Liver (tissue), 8 donors: ENCODE measurements at regions not wholly inside any gene's neighbourhood (a gene's known extent, or its start where the extent isn't known, plus 50 kb on each side); places are given as distances from the start of the nearest gene placed in this dataset.

Experiments
- DNase-seq: peaks from one replicate; pipeline ENCODE4 v3.0.0-alpha.2; 2017; ENCODE audit warnings: low spot score
- H3K27ac ChIP-seq, 2 donors: one replicate each; pipeline ENCODE4 v1.7.0; 2013; ENCODE audit warnings: inconsistent platforms in 2 of 2, low read length in 2 of 2, control low read depth in 1 of 2, low read depth in 1 of 2, mild to moderate bottlenecking in 1 of 2
- H3K27me3 ChIP-seq, 4 donors: one replicate each; pipeline versions ENCODE4 v1.6.1 to v1.7.0; 2013; ENCODE audit warnings: low read length in 3 of 4, inconsistent platforms in 1 of 4, mild to moderate bottlenecking in 1 of 4, moderate library complexity in 1 of 4; ENCODE audit not compliant: control insufficient read depth in 4 of 4, insufficient read depth in 4 of 4
- H3K36me3 ChIP-seq, 4 donors: one replicate each; pipeline versions ENCODE4 v1.6.1 to v1.7.0; 2013; ENCODE audit warnings: low read length in 3 of 4, mild to moderate bottlenecking in 3 of 4, low read depth in 1 of 4, moderate library complexity in 1 of 4; ENCODE audit not compliant: control insufficient read depth in 4 of 4, insufficient read depth in 3 of 4
- H3K4me1 ChIP-seq, 4 donors: one replicate each; pipeline versions ENCODE4 v1.6.1 to v1.7.0; 2013; ENCODE audit warnings: low read length in 3 of 4, mild to moderate bottlenecking in 3 of 4, moderate library complexity in 1 of 4; ENCODE audit not compliant: control insufficient read depth in 4 of 4, insufficient read depth in 4 of 4
- H3K4me3 ChIP-seq, 3 donors: one replicate each; pipeline versions ENCODE4 v1.6.1 to v1.7.0; 2013; ENCODE audit warnings: low read length in 3 of 3, control low read depth in 1 of 3, low read depth in 1 of 3, mild to moderate bottlenecking in 1 of 3
- H3K9ac ChIP-seq, 2 donors: one replicate each; pipeline ENCODE4 v1.7.0; 2013; ENCODE audit warnings: low read length in 2 of 2, mild to moderate bottlenecking in 2 of 2, moderate library complexity in 2 of 2, control low read depth in 1 of 2, low read depth in 1 of 2
- H3K9me3 ChIP-seq, 4 donors: one replicate each; pipeline versions ENCODE4 v1.6.1 to v1.7.0; 2013; ENCODE audit warnings: low read length in 3 of 4; ENCODE audit not compliant: control insufficient read depth in 4 of 4
- EGR1 ChIP-seq, 2 donors: IDR thresholded peaks; 2 replicates each; pipeline ENCODE4 v1.6.1; 2016 to 2018; ENCODE audit warnings: antibody characterized with exemption in 2 of 2, low read depth in 2 of 2
- FOXA1 ChIP-seq: IDR thresholded peaks from 2 replicates; pipeline ENCODE4 v1.6.1; 2016; ENCODE audit warnings: antibody characterized with exemption
- FOXA2 ChIP-seq: IDR thresholded peaks from 2 replicates; pipeline ENCODE4 v1.6.1; 2016; ENCODE audit warnings: antibody characterized with exemption
- GABPA ChIP-seq, 2 donors: IDR thresholded peaks in 1 of 2; conservative IDR thresholded peaks in 1 of 2; 2 replicates each; pipeline ENCODE4 v1.6.1; 2016; ENCODE audit warnings: antibody characterized with exemption in 2 of 2, mild to moderate bottlenecking in 1 of 2, moderate library complexity in 1 of 2
- HNF4A ChIP-seq, 2 donors: conservative IDR thresholded peaks; 2 replicates each; pipeline ENCODE4 v1.6.1; 2016; ENCODE audit warnings: antibody characterized with exemption in 2 of 2, mild to moderate bottlenecking in 2 of 2
- HNF4G ChIP-seq: IDR thresholded peaks from 2 replicates; pipeline ENCODE4 v1.6.1; 2016; ENCODE audit warnings: antibody characterized with exemption
- JUND ChIP-seq, 2 donors: IDR thresholded peaks; 2 replicates each; pipeline ENCODE4 v1.6.1; 2016; ENCODE audit warnings: antibody characterized with exemption in 2 of 2
- NR2F2 ChIP-seq: IDR thresholded peaks from 2 replicates; pipeline ENCODE4 v1.6.1; 2016; ENCODE audit warnings: antibody characterized with exemption
- RAD21 ChIP-seq, 2 donors: IDR thresholded peaks; 2 replicates each; pipeline ENCODE4 v1.6.1; 2016; ENCODE audit warnings: antibody characterized with exemption in 2 of 2, mild to moderate bottlenecking in 2 of 2
- RXRA ChIP-seq, 2 donors: IDR thresholded peaks; 2 replicates each; pipeline ENCODE4 v1.6.1; 2017 to 2018; ENCODE audit warnings: antibody characterized with exemption in 2 of 2, mild to moderate bottlenecking in 1 of 2
- SP1 ChIP-seq: IDR thresholded peaks from 2 replicates; pipeline ENCODE4 v1.6.1; 2018; ENCODE audit warnings: antibody characterized with exemption, mild to moderate bottlenecking
- TAF1 ChIP-seq: conservative IDR thresholded peaks from 2 replicates; pipeline ENCODE4 v1.6.1; 2016; ENCODE audit warnings: antibody characterized with exemption, mild to moderate bottlenecking
- YY1 ChIP-seq: IDR thresholded peaks from 2 replicates; pipeline ENCODE4 v1.6.1; 2016; ENCODE audit warnings: antibody characterized with exemption, mild to moderate bottlenecking
- WGBS: extraction: QIAGEN DNeasy Blood & Tissue Kit; methylation state at CpG from one replicate; pipeline ENCODE4 v1.1.7; 2013; 5-methylcytosine and 5-hydroxymethylcytosine counted together
- TF ChIP-seq, protein P1 (sequence below): IDR thresholded peaks from 2 replicates; pipeline ENCODE4 v1.6.1; 2016; ENCODE audit warnings: antibody characterized with exemption, mild to moderate bottlenecking
- TF ChIP-seq, protein P2 (sequence below): IDR thresholded peaks from 2 replicates; pipeline ENCODE4 v1.6.1; 2016; ENCODE audit warnings: antibody characterized with exemption
- TF ChIP-seq, protein P3 (sequence below): fragments of 150-350 bp; IDR thresholded peaks from 2 replicates; pipeline ENCODE4 v1.5.1; 2017; ENCODE audit warnings: improper control_type of control experiment, low read depth, low read length; ENCODE audit not compliant: missing input control
- TF ChIP-seq, protein P4 (sequence below): IDR thresholded peaks from 2 replicates; pipeline ENCODE4 v1.6.1; 2016; ENCODE audit warnings: antibody characterized with exemption
- TF ChIP-seq, protein P5 (sequence below): IDR thresholded peaks from 2 replicates; pipeline ENCODE4 v1.6.1; 2016; ENCODE audit warnings: antibody characterized with exemption
- donor health status: healthy.
- donor health status: healthy.
- donor health status: healthy.
- donor health status: healthy.
- donor health status: healthy.

DNA sequence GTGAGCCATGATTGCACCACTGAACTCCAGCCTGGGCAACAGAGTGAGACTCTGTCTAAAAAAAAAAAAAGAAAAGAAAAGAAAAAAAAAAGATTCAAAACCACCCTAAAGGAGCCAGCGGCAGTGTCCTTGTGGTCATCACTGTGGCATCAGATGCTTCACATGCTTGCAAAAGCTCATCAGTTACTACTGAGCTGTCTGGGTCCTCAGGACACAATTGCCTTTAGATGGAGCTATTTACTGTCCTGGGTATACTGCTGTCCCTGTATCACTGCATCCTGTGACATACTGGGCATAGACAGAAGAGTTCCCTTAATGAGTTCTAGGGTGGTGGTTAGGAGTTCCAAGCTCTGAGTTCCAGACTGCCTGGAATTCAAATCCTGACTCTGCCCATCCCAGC lies 85.8 kb downstream of the LINGO1 start:
- TF ChIP-seq, protein P1, sequence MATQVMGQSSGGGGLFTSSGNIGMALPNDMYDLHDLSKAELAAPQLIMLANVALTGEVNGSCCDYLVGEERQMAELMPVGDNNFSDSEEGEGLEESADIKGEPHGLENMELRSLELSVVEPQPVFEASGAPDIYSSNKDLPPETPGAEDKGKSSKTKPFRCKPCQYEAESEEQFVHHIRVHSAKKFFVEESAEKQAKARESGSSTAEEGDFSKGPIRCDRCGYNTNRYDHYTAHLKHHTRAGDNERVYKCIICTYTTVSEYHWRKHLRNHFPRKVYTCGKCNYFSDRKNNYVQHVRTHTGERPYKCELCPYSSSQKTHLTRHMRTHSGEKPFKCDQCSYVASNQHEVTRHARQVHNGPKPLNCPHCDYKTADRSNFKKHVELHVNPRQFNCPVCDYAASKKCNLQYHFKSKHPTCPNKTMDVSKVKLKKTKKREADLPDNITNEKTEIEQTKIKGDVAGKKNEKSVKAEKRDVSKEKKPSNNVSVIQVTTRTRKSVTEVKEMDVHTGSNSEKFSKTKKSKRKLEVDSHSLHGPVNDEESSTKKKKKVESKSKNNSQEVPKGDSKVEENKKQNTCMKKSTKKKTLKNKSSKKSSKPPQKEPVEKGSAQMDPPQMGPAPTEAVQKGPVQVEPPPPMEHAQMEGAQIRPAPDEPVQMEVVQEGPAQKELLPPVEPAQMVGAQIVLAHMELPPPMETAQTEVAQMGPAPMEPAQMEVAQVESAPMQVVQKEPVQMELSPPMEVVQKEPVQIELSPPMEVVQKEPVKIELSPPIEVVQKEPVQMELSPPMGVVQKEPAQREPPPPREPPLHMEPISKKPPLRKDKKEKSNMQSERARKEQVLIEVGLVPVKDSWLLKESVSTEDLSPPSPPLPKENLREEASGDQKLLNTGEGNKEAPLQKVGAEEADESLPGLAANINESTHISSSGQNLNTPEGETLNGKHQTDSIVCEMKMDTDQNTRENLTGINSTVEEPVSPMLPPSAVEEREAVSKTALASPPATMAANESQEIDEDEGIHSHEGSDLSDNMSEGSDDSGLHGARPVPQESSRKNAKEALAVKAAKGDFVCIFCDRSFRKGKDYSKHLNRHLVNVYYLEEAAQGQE, result no peak
- TF ChIP-seq NR2F2 (no peak), RXRA (IDR thresholded peaks at IDR 0.05) (no peak), GABPA (IDR thresholded peaks at IDR 0.05 in 1 of 2, conservative IDR thresholded peaks at IDR 0.05 in 1 of 2) (no peak), HNF4A (conservative IDR thresholded peaks at IDR 0.05) (no peak), FOXA2 (no peak), FOXA1 (no peak), SP1 (no peak), YY1 (no peak), HNF4G (no peak)
- TF ChIP-seq, protein P2, sequence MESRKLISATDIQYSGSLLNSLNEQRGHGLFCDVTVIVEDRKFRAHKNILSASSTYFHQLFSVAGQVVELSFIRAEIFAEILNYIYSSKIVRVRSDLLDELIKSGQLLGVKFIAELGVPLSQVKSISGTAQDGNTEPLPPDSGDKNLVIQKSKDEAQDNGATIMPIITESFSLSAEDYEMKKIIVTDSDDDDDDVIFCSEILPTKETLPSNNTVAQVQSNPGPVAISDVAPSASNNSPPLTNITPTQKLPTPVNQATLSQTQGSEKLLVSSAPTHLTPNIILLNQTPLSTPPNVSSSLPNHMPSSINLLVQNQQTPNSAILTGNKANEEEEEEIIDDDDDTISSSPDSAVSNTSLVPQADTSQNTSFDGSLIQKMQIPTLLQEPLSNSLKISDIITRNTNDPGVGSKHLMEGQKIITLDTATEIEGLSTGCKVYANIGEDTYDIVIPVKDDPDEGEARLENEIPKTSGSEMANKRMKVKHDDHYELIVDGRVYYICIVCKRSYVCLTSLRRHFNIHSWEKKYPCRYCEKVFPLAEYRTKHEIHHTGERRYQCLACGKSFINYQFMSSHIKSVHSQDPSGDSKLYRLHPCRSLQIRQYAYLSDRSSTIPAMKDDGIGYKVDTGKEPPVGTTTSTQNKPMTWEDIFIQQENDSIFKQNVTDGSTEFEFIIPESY, result no peak
- TF ChIP-seq, protein P3, sequence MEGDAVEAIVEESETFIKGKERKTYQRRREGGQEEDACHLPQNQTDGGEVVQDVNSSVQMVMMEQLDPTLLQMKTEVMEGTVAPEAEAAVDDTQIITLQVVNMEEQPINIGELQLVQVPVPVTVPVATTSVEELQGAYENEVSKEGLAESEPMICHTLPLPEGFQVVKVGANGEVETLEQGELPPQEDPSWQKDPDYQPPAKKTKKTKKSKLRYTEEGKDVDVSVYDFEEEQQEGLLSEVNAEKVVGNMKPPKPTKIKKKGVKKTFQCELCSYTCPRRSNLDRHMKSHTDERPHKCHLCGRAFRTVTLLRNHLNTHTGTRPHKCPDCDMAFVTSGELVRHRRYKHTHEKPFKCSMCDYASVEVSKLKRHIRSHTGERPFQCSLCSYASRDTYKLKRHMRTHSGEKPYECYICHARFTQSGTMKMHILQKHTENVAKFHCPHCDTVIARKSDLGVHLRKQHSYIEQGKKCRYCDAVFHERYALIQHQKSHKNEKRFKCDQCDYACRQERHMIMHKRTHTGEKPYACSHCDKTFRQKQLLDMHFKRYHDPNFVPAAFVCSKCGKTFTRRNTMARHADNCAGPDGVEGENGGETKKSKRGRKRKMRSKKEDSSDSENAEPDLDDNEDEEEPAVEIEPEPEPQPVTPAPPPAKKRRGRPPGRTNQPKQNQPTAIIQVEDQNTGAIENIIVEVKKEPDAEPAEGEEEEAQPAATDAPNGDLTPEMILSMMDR, result no peak
- Histone ChIP-seq H3K27me3 (no peaks in the 10 kb centered on the region), H3K36me3 (no peaks in the 10 kb centered on the region), H3K27ac (no peak overlapping the region), H3K4me1 (peaks cover 0 to 11% (median 5%) of the 10 kb centered on the region in 4 donors), H3K4me3 (no peak overlapping the region), H3K9ac (no peak overlapping the region), H3K9me3 (no peaks in the 10 kb centered on the region)
- no peak for DNase-seq
- WGBS, result 90% methylated on average over 1 of the region's 1 CpG

DNA sequence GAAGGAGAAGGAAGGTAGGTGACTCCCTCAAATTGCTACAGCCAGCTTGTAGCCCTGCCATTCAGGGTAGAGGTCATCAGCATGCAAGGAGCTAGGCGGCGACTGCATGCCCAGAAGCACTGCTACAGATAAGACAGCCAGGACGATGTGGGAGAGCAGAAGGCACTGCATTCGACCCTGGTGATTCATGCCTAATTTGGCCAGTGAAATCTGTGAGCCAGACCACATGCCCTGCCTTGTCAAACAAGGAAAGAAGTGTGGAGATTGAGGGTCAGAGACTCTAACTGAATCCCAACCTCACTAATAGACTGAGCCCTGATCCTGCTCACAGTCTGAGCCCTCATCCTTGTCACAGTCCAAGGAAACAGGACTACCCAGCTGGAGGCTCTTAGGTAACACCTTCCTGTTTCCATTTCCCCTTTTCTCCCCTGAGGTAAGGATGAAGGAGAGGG lies 86.6 kb downstream of the LINGO1 start:
- H3K9me3 ChIP-seq, result no peaks in the 10 kb centered on the region
- H3K4me3 ChIP-seq, result no peak overlapping the region
- peaks cover 0 to 11% (median 5%) of the 10 kb centered on the region in 4 donors for H3K4me1 ChIP-seq
- no peak overlapping the region for H3K9ac ChIP-seq
- no peaks in the 10 kb centered on the region for H3K36me3 ChIP-seq
- 21% methylated on average over 4 of the region's 4 CpGs for WGBS
- no peak for DNase-seq
- no peaks in the 10 kb centered on the region for H3K27me3 ChIP-seq
- no peak for TF ChIP-seq RAD21 (IDR thresholded peaks at IDR 0.05)
- no peak for TF ChIP-seq GABPA (IDR thresholded peaks at IDR 0.05 in 1 of 2, conservative IDR thresholded peaks at IDR 0.05 in 1 of 2)
- TF ChIP-seq, protein P2, result no peak
- TF ChIP-seq JUND (IDR thresholded peaks at IDR 0.05), result no peak
- no peak for TF ChIP-seq TAF1
- TF ChIP-seq, protein P4, sequence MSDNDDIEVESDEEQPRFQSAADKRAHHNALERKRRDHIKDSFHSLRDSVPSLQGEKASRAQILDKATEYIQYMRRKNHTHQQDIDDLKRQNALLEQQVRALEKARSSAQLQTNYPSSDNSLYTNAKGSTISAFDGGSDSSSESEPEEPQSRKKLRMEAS, result no peak
- TF ChIP-seq RXRA (IDR thresholded peaks at IDR 0.05), result no peak
- TF ChIP-seq EGR1 (IDR thresholded peaks at IDR 0.05; ENCODE audit: low read depth in 2 of 2), result no peak
- no peak for TF ChIP-seq HNF4G
- TF ChIP-seq, protein P5, sequence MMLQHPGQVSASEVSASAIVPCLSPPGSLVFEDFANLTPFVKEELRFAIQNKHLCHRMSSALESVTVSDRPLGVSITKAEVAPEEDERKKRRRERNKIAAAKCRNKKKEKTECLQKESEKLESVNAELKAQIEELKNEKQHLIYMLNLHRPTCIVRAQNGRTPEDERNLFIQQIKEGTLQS, result no peak
- TF ChIP-seq FOXA1, result no peak
- TF ChIP-seq, protein P1, result no peak
- no peak for TF ChIP-seq HNF4A (conservative IDR thresholded peaks at IDR 0.05)
- no peak overlapping the region for H3K27ac ChIP-seq
